ENCODE measurements at regions not wholly inside any gene's neighbourhood (a gene's known extent, or its start where the extent isn't known, plus 50 kb on each side); places are given as distances from the start of the nearest gene placed in this dataset.

- H3K4me1 ChIP-seq (ENCODE audit: control insufficient read depth, extremely low read depth, insufficient read depth, low read length), result peaks cover 16% of the 10 kb centered on the region
- H4K20me1 ChIP-seq (ENCODE audit: control insufficient read depth, extremely low read depth, insufficient read depth, low read length), result no peaks in the 10 kb centered on the region
- dilution Hi-C loops (cut with MboI; ENCODE audit: extremely low pct_ligation_motif_present, low sequenced_read_pairs), result no loop called here
- TF ChIP-seq CTCF (optimal IDR thresholded peaks at IDR 0.05 in 1 of 3, IDR thresholded peaks at IDR 0.05 in 1 of 3, conservative IDR thresholded peaks at IDR 0.05 in 1 of 3; ENCODE audit: extremely low read depth in 1 of 3, insufficient read depth in 2 of 3, low read length in 3 of 3), result no peak
- no peak for TF ChIP-seq EZH2 (IDR thresholded peaks at IDR 0.05; ENCODE audit: low read length)
- H3K9ac ChIP-seq (ENCODE audit: control insufficient read depth, extremely low read depth, insufficient read depth, low read length), result no peak overlapping the region
- no peaks in the 10 kb centered on the region for H3K9me3 ChIP-seq (ENCODE audit: control insufficient read depth, low read depth, low read length)
- FAIRE-seq (peak; percentile 81), DNase-seq (ENCODE audit: low read depth, low spot score) (peak; percentile 33)
- no peaks in the 10 kb centered on the region for H3K79me2 ChIP-seq (ENCODE audit: control insufficient read depth, insufficient read depth, low read length)
- no peak overlapping the region for H3K4me3 ChIP-seq (ENCODE audit: control insufficient read depth in 2 of 3, extremely low read depth in 1 of 3, insufficient read depth in 2 of 3, low read depth in 1 of 3, low read length in 3 of 3)
- no peak overlapping the region for H3K4me2 ChIP-seq (ENCODE audit: control insufficient read depth, extremely low read depth, insufficient read depth, low read depth, low read length)
- no peaks in the 10 kb centered on the region for H3K36me3 ChIP-seq (ENCODE audit: control insufficient read depth in 2 of 2, extremely low read depth in 1 of 2, insufficient read depth in 2 of 2, low read length in 2 of 2)
- no peaks in the 10 kb centered on the region for H3K9me1 ChIP-seq (ENCODE audit: control insufficient read depth, extremely low read depth, insufficient read depth, low read length)
- H2AFZ ChIP-seq (ENCODE audit: control insufficient read depth, low read length), result no peak overlapping the region
- H3K27me3 ChIP-seq (ENCODE audit: control insufficient read depth, extremely low read depth, insufficient read depth, low read length), result no peaks in the 10 kb centered on the region
- H3K27ac ChIP-seq (ENCODE audit: control insufficient read depth, insufficient read depth, low read length), result peak overlapping the region; percentile 0
These were observed 598.6 kb downstream of the TBC1D32 start for GRCh38 chr6:120735641-120736040.

- Histone ChIP-seq H3K9ac (ENCODE audit: control insufficient read depth, extremely low read depth, insufficient read depth, low read length) (no peak overlapping the region), H3K36me3 (ENCODE audit: control insufficient read depth in 2 of 2, extremely low read depth in 1 of 2, insufficient read depth in 2 of 2, low read length in 2 of 2) (no peaks in the 10 kb centered on the region), H3K4me1 (ENCODE audit: control insufficient read depth, extremely low read depth, insufficient read depth, low read length) (no peaks in the 10 kb centered on the region), H3K9me3 (ENCODE audit: control insufficient read depth, low read depth, low read length) (no peaks in the 10 kb centered on the region), H3K79me2 (ENCODE audit: control insufficient read depth, insufficient read depth, low read length) (no peaks in the 10 kb centered on the region), H3K9me1 (ENCODE audit: control insufficient read depth, extremely low read depth, insufficient read depth, low read length) (no peaks in the 10 kb centered on the region), H3K4me3 (ENCODE audit: control insufficient read depth in 2 of 3, extremely low read depth in 1 of 3, insufficient read depth in 2 of 3, low read depth in 1 of 3, low read length in 3 of 3) (no peak overlapping the region), H2AFZ (ENCODE audit: control insufficient read depth, low read length) (no peak overlapping the region), H4K20me1 (ENCODE audit: control insufficient read depth, extremely low read depth, insufficient read depth, low read length) (no peaks in the 10 kb centered on the region), H3K27ac (ENCODE audit: control insufficient read depth, insufficient read depth, low read length) (no peak overlapping the region), H3K27me3 (ENCODE audit: control insufficient read depth, extremely low read depth, insufficient read depth, low read length) (no peaks in the 10 kb centered on the region), H3K4me2 (ENCODE audit: control insufficient read depth, extremely low read depth, insufficient read depth, low read depth, low read length) (no peak overlapping the region)
- no peak for FAIRE-seq
- no peak for DNase-seq (ENCODE audit: low read depth, low spot score)
- no peak for TF ChIP-seq CTCF (optimal IDR thresholded peaks at IDR 0.05 in 1 of 3, IDR thresholded peaks at IDR 0.05 in 1 of 3, conservative IDR thresholded peaks at IDR 0.05 in 1 of 3; ENCODE audit: extremely low read depth in 1 of 3, insufficient read depth in 2 of 3, low read length in 3 of 3)
- no peak for TF ChIP-seq EZH2 (IDR thresholded peaks at IDR 0.05; ENCODE audit: low read length)
- dilution Hi-C loops (cut with MboI; ENCODE audit: extremely low pct_ligation_motif_present, low sequenced_read_pairs), result no loop called here
These were observed 623.0 kb downstream of the TBC1D32 start for GRCh38 chr6:120711255-120711654.

All from keratinocyte (primary cell).